ENCODE measurements at regions not wholly inside any gene's neighbourhood (a gene's known extent, or its start where the extent isn't known, plus 50 kb on each side); places are given as distances from the start of the nearest gene placed in this dataset.

DNA sequence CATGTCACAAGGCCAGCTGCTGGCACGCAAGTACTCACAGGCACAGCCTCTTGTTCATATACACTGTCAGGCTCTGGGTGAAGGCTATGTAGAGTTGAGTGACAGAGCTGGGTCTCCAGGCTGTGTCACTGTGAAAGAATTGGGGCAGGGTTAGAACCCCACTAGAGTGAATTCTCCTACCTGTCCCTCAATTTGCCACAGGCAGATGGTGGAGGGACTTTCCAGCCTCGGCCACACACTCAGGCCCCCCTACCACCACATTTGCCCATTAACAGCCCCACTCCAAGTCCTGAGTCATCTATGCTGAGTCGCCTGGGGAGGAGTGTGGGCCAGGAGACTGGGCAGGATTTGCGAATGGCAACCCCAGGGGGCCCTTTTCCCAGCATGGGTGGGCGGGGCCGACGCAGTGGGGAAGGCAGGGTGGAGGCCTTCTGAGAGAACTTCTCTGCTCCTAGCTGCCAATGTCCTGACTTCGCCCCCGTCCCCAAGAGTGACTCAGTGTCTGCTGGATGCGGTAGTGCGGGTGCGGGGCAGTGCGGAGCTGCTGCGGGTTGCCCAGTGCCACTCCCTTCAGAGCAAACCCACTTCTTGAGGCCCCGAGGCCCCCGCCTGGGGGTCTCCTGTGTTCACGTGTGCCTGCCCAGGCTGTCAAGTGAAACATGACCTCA is 50.3 kb upstream of the PSD2 start:
- DNase-seq (ENCODE audit: low read depth): peak; percentile 60
- no peak overlapping the region for H3K4me3 ChIP-seq (ENCODE audit: low read depth, low read length)
- TF ChIP-seq, protein P1, sequence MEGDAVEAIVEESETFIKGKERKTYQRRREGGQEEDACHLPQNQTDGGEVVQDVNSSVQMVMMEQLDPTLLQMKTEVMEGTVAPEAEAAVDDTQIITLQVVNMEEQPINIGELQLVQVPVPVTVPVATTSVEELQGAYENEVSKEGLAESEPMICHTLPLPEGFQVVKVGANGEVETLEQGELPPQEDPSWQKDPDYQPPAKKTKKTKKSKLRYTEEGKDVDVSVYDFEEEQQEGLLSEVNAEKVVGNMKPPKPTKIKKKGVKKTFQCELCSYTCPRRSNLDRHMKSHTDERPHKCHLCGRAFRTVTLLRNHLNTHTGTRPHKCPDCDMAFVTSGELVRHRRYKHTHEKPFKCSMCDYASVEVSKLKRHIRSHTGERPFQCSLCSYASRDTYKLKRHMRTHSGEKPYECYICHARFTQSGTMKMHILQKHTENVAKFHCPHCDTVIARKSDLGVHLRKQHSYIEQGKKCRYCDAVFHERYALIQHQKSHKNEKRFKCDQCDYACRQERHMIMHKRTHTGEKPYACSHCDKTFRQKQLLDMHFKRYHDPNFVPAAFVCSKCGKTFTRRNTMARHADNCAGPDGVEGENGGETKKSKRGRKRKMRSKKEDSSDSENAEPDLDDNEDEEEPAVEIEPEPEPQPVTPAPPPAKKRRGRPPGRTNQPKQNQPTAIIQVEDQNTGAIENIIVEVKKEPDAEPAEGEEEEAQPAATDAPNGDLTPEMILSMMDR (IDR thresholded peaks at IDR 0.05; ENCODE audit: insufficient read depth, low read depth, low read length, missing control alignments): no peak

DNA sequence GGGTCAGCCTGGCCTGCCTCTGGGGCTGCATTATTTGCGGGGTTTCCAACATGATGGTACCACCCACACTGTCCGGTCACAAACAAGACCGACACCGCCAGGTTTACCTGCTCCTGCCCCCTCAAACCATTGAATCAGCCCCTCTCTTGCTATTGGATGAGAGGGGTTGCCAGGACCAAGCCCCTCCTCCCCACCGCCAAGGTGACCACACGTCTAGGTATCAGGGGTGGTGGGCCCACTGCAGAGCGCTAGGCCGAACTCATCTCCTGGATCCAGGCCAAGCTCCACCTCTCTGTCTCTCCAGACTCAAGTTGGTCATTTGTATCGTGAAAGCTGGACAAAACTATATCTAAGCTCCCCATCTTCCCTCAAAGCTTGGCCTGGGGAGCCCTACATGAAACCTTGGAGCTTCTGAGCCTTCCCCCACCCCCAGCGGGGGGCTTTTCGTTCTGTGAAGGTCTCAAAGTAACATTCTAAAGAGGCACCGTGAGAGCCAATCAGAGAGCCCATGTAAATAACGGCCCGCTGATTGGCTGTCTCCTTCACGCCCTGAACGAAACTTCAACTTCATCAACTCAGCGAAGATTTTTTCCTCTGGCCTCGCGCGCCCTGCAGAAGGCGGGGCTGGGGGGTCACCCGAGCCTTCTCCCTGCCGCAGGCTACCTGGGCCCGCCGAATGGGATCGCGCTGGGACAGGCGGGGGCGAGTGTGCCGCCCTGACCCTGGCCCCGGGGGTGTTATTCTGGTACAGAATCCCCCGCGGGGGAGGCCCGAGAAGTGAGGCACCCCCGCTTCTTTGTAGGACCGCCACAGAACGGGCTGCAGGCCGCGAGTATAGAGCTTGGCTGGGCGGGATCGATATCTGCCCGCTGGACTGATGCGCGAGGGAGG is 49.6 kb upstream of the PSD2 start:
- TF ChIP-seq, protein P1 (IDR thresholded peaks at IDR 0.05; ENCODE audit: insufficient read depth, low read depth, low read length, missing control alignments): no peak
- DNase-seq (ENCODE audit: low read depth): peak; percentile 54
- H3K4me3 ChIP-seq (ENCODE audit: low read depth, low read length): peak overlapping the region; percentile 54
